Gastrocnemius medialis (tissue), 4 donors: ENCODE measurements at regions not wholly inside any gene's neighbourhood (a gene's known extent, or its start where the extent isn't known, plus 50 kb on each side); places are given as distances from the start of the nearest gene placed in this dataset.

Experiments used
- ATAC-seq, 2 donors: fragments of 150-250 bp; one replicate each; pipeline ENCODE4 v1.9.1; 2016
- DNase-seq, 2 donors: peaks; one replicate each; pipeline ENCODE4 v3.0.0-alpha.2; 2019
- H3K27ac ChIP-seq, 4 donors: fragments of 200-600 bp; sonication (generic); 1 replicate in 1 of 4; 2 replicates in 3 of 4; pipeline ENCODE4 v1.5.1; 2016 to 2018; ENCODE audit warnings: mild to moderate bottlenecking in 2 of 4, moderate library complexity in 1 of 4
- H3K27me3 ChIP-seq, 3 donors: fragments of 200-600 bp; sonication (generic) in 2 of 3; 1 replicate in 1 of 3; 2 replicates in 2 of 3; pipeline versions ENCODE4 v1.5.1 to v1.6.0; 2016 to 2019; ENCODE audit warnings: mild to moderate bottlenecking in 1 of 3, moderate library complexity in 1 of 3
- H3K36me3 ChIP-seq, 2 donors: fragments of 200-600 bp; sonication (generic) in 1 of 2; one replicate each; pipeline ENCODE4 v1.5.1; 2017 to 2018
- H3K4me1 ChIP-seq, 2 donors: fragments of 200-600 bp; sonication (generic) in 1 of 2; one replicate each; pipeline ENCODE4 v1.5.1; 2016 to 2017; ENCODE audit warnings: mild to moderate bottlenecking in 2 of 2
- H3K4me3 ChIP-seq, 4 donors: fragments of 200-600 bp; sonication (generic) in 3 of 4; 1 replicate in 1 of 4; 2 replicates in 3 of 4; pipeline ENCODE4 v1.5.1; 2016 to 2019; ENCODE audit warnings: mild to moderate bottlenecking in 2 of 4
- H3K9me3 ChIP-seq, 3 donors: fragments of 200-600 bp; sonication (generic) in 2 of 3; 1 replicate in 1 of 3; 2 replicates in 2 of 3; pipeline ENCODE4 v1.5.1; 2016 to 2019
- CTCF ChIP-seq, 5 experiments: fragments of 450-650 bp in 3 of 5; fragments of 200-600 bp in 2 of 5; sonication (generic) in 2 of 5; IDR thresholded peaks in 4 of 5; conservative IDR thresholded peaks in 1 of 5; 1 replicate in 4 of 5; 2 replicates in 1 of 5; pipeline ENCODE4 v1.5.1; 2016 to 2019; ENCODE audit warnings: antibody characterized with exemption in 5 of 5, mild to moderate bottlenecking in 3 of 5, moderate library complexity in 3 of 5
- POLR2A ChIP-seq, 2 donors: fragments of 450-650 bp; IDR thresholded peaks; one replicate each; pipeline ENCODE4 v1.6.1; 2017; ENCODE audit warnings: antibody characterized with exemption in 2 of 2, mild to moderate bottlenecking in 2 of 2, moderate library complexity in 2 of 2
- in situ Hi-C, 4 donors: fragments of 200-750 bp; cut with MboI; loops; one replicate each; pipeline versions ENCODE4 v1.15.0 to v1.8.0; 2017; ENCODE audit warnings: low sequenced_read_pairs in 4 of 4
- intact Hi-C: fragments of 100-400 bp; cut with DNase I; formaldehyde crosslinking; loops from one replicate; pipeline ENCODE4 v1.15.1; 2023; ENCODE audit warnings: low total_unique reads

DNA sequence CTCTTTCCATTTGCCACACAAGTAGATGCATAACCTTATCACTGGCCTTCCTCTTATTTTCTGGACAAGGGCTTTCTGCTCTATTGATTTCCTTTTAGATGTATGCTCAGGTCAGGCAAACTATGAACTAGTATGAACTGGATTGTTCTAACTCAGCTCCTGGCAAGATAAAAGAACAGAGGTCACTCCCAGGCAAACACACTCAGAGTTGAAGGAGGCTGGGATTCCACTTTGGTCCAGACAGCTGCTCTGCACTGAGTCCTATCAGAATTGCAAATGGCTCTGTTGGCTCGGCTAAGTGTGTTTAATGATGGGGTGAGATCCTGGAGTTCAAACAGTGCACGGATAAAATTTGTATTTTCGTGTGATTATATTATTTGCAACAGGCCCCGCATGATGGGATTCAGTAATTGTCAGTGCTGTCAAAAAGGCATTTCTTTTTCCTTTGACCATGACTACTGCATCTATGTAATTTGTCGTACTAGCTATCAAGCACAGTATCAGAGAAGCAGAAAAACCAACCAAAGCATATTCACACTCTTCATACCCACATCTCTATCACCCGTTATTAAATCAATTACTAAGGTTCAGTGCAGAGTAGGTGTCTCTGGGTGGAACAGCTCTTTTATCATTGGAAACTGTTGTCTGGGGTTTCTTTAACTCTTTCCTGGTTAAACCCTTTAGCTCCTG, 288.1 kb upstream of the PRKCQ start:
- Histone ChIP-seq H3K4me1 (no peaks in the 10 kb centered on the region), H3K27me3 (no peaks in the 10 kb centered on the region), H3K36me3 (no peaks in the 10 kb centered on the region), H3K27ac (no peak overlapping the region), H3K9me3 (no peaks in the 10 kb centered on the region), H3K4me3 (no peak overlapping the region)
- no peak for ATAC-seq
- no peak for DNase-seq
- TF ChIP-seq POLR2A (IDR thresholded peaks at IDR 0.05) (no peak), CTCF (IDR thresholded peaks at IDR 0.05 in 4 of 5, conservative IDR thresholded peaks at IDR 0.05 in 1 of 5) (no peak)
- in situ Hi-C loops (no loop called here), intact Hi-C loops (no loop called here)

GRCh38 chr10:6866757-6867156, 286.7 kb upstream of the PRKCQ start:
- Histone ChIP-seq H3K36me3 (no peaks in the 10 kb centered on the region), H3K4me3 (no peak overlapping the region), H3K4me1 (no peaks in the 10 kb centered on the region), H3K9me3 (no peaks in the 10 kb centered on the region), H3K27ac (no peak overlapping the region), H3K27me3 (no peaks in the 10 kb centered on the region)
- ATAC-seq: no peak
- DNase-seq: no peak
- TF ChIP-seq POLR2A (IDR thresholded peaks at IDR 0.05) (no peak), CTCF (IDR thresholded peaks at IDR 0.05 in 4 of 5, conservative IDR thresholded peaks at IDR 0.05 in 1 of 5) (no peak)
- in situ Hi-C loops: no loop called here
- intact Hi-C loops: no loop called here

DNA sequence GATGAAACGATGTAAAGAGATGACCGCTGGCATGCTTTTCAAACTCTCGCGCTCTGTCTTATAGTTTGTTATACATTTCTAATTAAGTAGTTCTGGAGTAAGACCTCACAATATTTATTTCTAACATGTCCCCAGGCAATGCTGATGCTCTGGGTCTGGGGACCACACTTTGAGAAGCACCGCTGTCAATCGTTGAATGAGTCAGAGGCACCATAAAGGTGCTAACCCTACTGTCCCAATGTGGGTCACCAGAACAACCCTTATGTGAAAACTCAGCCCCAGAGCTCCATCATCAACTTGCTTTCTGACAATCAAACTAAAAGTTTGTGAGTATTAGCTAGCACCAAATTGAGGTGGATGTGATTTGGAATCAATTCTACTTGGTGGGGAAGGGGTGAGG, 284.1 kb upstream of the PRKCQ start:
- no peak for DNase-seq
- intact Hi-C loops (no loop called here), in situ Hi-C loops (no loop called here)
- TF ChIP-seq CTCF (IDR thresholded peaks at IDR 0.05 in 4 of 5, conservative IDR thresholded peaks at IDR 0.05 in 1 of 5) (no peak), POLR2A (IDR thresholded peaks at IDR 0.05) (no peak)
- Histone ChIP-seq H3K4me3 (no peak overlapping the region), H3K27ac (no peak overlapping the region), H3K9me3 (no peaks in the 10 kb centered on the region), H3K4me1 (no peaks in the 10 kb centered on the region), H3K36me3 (no peaks in the 10 kb centered on the region), H3K27me3 (no peaks in the 10 kb centered on the region)
- ATAC-seq: no peak

GRCh38 chr10:6863381-6863780, 283.3 kb upstream of the PRKCQ start:
- H3K9me3 ChIP-seq: no peaks in the 10 kb centered on the region
- in situ Hi-C loops: no loop called here
- no peak for TF ChIP-seq CTCF (IDR thresholded peaks at IDR 0.05 in 4 of 5, conservative IDR thresholded peaks at IDR 0.05 in 1 of 5)
- no peak for TF ChIP-seq POLR2A (IDR thresholded peaks at IDR 0.05)
- H3K27me3 ChIP-seq: no peaks in the 10 kb centered on the region
- H3K27ac ChIP-seq: no peak overlapping the region
- H3K36me3 ChIP-seq: no peaks in the 10 kb centered on the region
- no peaks in the 10 kb centered on the region for H3K4me1 ChIP-seq
- DNase-seq: no peak
- H3K4me3 ChIP-seq: no peak overlapping the region
- intact Hi-C loops: no loop called here
- no peak for ATAC-seq

GRCh38 chr10:6850452-6850851, 270.4 kb upstream of the PRKCQ start:
- in situ Hi-C loops (no loop called here), intact Hi-C loops (no loop called here)
- ATAC-seq (no peak), DNase-seq (no peak)
- Histone ChIP-seq H3K4me1 (no peaks in the 10 kb centered on the region), H3K4me3 (no peak overlapping the region), H3K36me3 (no peaks in the 10 kb centered on the region), H3K27ac (no peak overlapping the region), H3K9me3 (no peaks in the 10 kb centered on the region), H3K27me3 (no peaks in the 10 kb centered on the region)
- TF ChIP-seq POLR2A (IDR thresholded peaks at IDR 0.05): no peak
